ENCODE measurements at regions not wholly inside any gene's neighbourhood (a gene's known extent, or its start where the extent isn't known, plus 50 kb on each side); places are given as distances from the start of the nearest gene placed in this dataset.

DNA sequence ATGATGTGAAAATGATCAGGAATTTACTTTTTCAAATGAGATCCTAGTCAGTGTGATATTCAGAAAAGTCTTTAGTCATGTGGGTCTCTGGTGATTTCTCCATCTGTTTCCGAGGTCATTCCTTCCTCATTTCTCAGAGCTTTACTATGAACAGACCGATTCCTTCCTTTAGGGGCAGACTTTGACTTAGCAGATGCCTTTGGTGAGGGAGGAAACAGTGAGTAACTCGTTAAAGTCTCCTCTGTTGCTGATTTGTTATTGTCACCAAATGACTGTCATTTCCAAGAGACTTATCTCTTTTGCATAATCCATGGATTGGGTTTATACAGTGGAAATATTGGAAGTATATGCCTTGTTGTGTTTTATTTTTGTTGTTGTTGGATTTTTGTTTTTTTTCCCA lies 76.2 kb upstream of the CD99 start:
- intact Hi-C loops (cut with micrococcal nuclease) (loop anchor here (5.0 kb wide), 2 partner anchors 77 to 1163 kb away; partner anchors contain the start of genes ASMTL and CD99), in situ Hi-C loops (cut with MboI; ENCODE audit: low sequenced_read_pairs) (no loop called here), dilution Hi-C loops (cut with HindIII; ENCODE audit: low sequenced_read_pairs, unreplicated experiment) (no loop called here)
- Histone ChIP-seq H4K20me1 (ENCODE audit: insufficient read depth, low read length) (no peaks in the 10 kb centered on the region), H2AK5ac (ENCODE audit: low read depth, low read length) (no peak overlapping the region), H2AFZ (replicated peaks; ENCODE audit: low read length, poor library complexity) (no peak overlapping the region), H3K79me1 (ENCODE audit: low read depth in 1 of 2, low read length in 2 of 2) (peaks cover 0 to 8% of the 10 kb centered on the region in 2 experiments; a peak in 2 of 4 replicates), H3K23ac (ENCODE audit: low read depth, low read length) (no peak overlapping the region), H3K27me3 (ENCODE audit: control insufficient read depth, insufficient read depth, low read length) (no peaks in the 10 kb centered on the region), H4K5ac (ENCODE audit: low read depth, low read length) (peak overlapping the region; percentile 97; the same call in 1 of the 2 replicates), H4K91ac (ENCODE audit: insufficient read depth, low read depth, low read length) (0 out of 2 replicates have a peak overlapping the region, but pooled peaks have one; percentile 59), H3K4me3 (ENCODE audit: insufficient read depth, low read depth, low read length) (no peak overlapping the region), H3K27ac (ENCODE audit: insufficient read depth, low read length) (no peak overlapping the region), H3K9ac (ENCODE audit: low read depth, low read length) (peak overlapping the region; percentile 32; the same call in 1 of the 2 replicates), H2AK9ac (replicated peaks; ENCODE audit: low read depth, low read length, poor library complexity) (no peak overlapping the region), H3K36me3 (ENCODE audit: control insufficient read depth, insufficient read depth, low read length) (peaks cover 9% of the 10 kb centered on the region), H2BK5ac (ENCODE audit: low read depth, low read length, poor library complexity, severe bottlenecking) (peak overlapping the region; percentile 27), H3K9me3 (ENCODE audit: control insufficient read depth, insufficient read depth, low read length) (no peaks in the 10 kb centered on the region), H3K4me1 (ENCODE audit: control insufficient read depth, insufficient read depth, low read length) (peaks cover 6% of the 10 kb centered on the region), H3K14ac (replicated peaks; ENCODE audit: low read depth, low read length) (no peak overlapping the region), H3K18ac (ENCODE audit: low read depth, low read length) (no peak overlapping the region), H4K8ac (ENCODE audit: low read depth in 2 of 2, low read length in 2 of 2) (peak overlapping the region; percentile 87 to 93), H2BK120ac (ENCODE audit: low read depth, low read length) (peak overlapping the region; percentile 50; the same call in 1 of the 2 replicates), H2BK15ac (ENCODE audit: low read depth, low read length) (no peak overlapping the region), H3K56ac (ENCODE audit: extremely low read depth, insufficient read depth, low read length) (no peak overlapping the region), H3K4me2 (ENCODE audit: low read depth, low read length) (peak overlapping the region; percentile 64; the same call in 1 of the 2 replicates), H3K4ac (ENCODE audit: low read depth, low read length) (peak overlapping the region; percentile 34; the same call in 1 of the 2 replicates), H3K9me1 (ENCODE audit: insufficient read depth, low read length) (peaks cover 5% of the 10 kb centered on the region; the same call in 1 of the 2 replicates), H2BK20ac (ENCODE audit: low read depth, low read length) (no peak overlapping the region; the same call in 1 of the 2 replicates)
- TF ChIP-seq RFX5 (IDR thresholded peaks at IDR 0.05; ENCODE audit: low read depth, low read length) (no peak), CEBPB (IDR thresholded peaks at IDR 0.05; ENCODE audit: low read depth, low read length) (0 out of 2 replicates have a peak, but pooled peaks have one; percentile 26), RAD21 (IDR thresholded peaks at IDR 0.05; ENCODE audit: low read length) (peak; percentile 52), POLR2A (IDR thresholded peaks at IDR 0.05; ENCODE audit: low read depth, low read length) (no peak), CHD1 (IDR thresholded peaks at IDR 0.05; ENCODE audit: low read depth, low read length) (no peak)
- TF ChIP-seq, protein P1, sequence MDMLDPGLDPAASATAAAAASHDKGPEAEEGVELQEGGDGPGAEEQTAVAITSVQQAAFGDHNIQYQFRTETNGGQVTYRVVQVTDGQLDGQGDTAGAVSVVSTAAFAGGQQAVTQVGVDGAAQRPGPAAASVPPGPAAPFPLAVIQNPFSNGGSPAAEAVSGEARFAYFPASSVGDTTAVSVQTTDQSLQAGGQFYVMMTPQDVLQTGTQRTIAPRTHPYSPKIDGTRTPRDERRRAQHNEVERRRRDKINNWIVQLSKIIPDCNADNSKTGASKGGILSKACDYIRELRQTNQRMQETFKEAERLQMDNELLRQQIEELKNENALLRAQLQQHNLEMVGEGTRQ (IDR thresholded peaks at IDR 0.05; ENCODE audit: low read depth, low read length), result peak; percentile 47; the same call in 1 of the 2 replicates
- TF ChIP-seq, protein P2, sequence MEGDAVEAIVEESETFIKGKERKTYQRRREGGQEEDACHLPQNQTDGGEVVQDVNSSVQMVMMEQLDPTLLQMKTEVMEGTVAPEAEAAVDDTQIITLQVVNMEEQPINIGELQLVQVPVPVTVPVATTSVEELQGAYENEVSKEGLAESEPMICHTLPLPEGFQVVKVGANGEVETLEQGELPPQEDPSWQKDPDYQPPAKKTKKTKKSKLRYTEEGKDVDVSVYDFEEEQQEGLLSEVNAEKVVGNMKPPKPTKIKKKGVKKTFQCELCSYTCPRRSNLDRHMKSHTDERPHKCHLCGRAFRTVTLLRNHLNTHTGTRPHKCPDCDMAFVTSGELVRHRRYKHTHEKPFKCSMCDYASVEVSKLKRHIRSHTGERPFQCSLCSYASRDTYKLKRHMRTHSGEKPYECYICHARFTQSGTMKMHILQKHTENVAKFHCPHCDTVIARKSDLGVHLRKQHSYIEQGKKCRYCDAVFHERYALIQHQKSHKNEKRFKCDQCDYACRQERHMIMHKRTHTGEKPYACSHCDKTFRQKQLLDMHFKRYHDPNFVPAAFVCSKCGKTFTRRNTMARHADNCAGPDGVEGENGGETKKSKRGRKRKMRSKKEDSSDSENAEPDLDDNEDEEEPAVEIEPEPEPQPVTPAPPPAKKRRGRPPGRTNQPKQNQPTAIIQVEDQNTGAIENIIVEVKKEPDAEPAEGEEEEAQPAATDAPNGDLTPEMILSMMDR (conservative IDR thresholded peaks at IDR 0.05; ENCODE audit: low read depth, low read length), result peak; percentile 71
- no CpG with 5 or more reads among the region's 3 CpGs for WGBS, 2 experiments (ENCODE audit: extremely low coverage in 2 of 2, insufficient read length in 1 of 2)
- POLR2A ChIA-PET (ENCODE audit: unreplicated experiment), result no interaction called here
- DNase-seq, result peak; percentile 83
- ATAC-seq (ENCODE audit: low read depth), result peak; percentile 93
- no TSS peak for BruUV-seq (replicated peaks)
- CTCF ChIA-PET, result no interaction called here
